Spleen (tissue), 11 donors: ENCODE measurements at regions not wholly inside any gene's neighbourhood (a gene's known extent, or its start where the extent isn't known, plus 50 kb on each side); places are given as distances from the start of the nearest gene placed in this dataset.
"Not testable (repeated sequence)": the region's sequence is repeated elsewhere in the genome, so short reads cannot be mapped to it uniquely, and the experiment has no call there.

ENCODE experiments used
- DNase-seq: peaks from one replicate; pipeline ENCODE4 v3.0.0-alpha.2; 2020
- H3K27ac ChIP-seq, 8 donors: fragments of 200-600 bp; sonication (generic) in 7 of 8; 1 replicate in 4 of 8; 2 replicates in 4 of 8; pipeline versions ENCODE4 v1.5.0 to v1.8.0; 2016 to 2021; ENCODE audit warnings: inconsistent platforms in 4 of 8, mild to moderate bottlenecking in 4 of 8, moderate library complexity in 1 of 8
- H3K27me3 ChIP-seq, 7 donors: fragments of 200-600 bp; sonication (generic) in 6 of 7; replicated peaks in 1 of 7; 1 replicate in 4 of 7; 2 replicates in 3 of 7; pipeline versions ENCODE4 v1.5.0 to v1.8.0; 2016 to 2021; ENCODE audit warnings: inconsistent platforms in 3 of 7, mild to moderate bottlenecking in 1 of 7
- H3K36me3 ChIP-seq, 6 donors: fragments of 200-600 bp; sonication (generic) in 5 of 6; 1 replicate in 4 of 6; 2 replicates in 2 of 6; pipeline versions ENCODE4 v1.5.0 to v1.8.0; 2016 to 2021; ENCODE audit warnings: inconsistent platforms in 2 of 6
- H3K4me1 ChIP-seq, 6 donors: fragments of 200-600 bp; sonication (generic) in 5 of 6; 1 replicate in 3 of 6; 2 replicates in 3 of 6; pipeline versions ENCODE4 v1.5.0 to v1.8.0; 2016 to 2021; ENCODE audit warnings: inconsistent platforms in 3 of 6
- H3K4me3 ChIP-seq, 8 donors: fragments of 200-600 bp; sonication (generic) in 7 of 8; 1 replicate in 4 of 8; 2 replicates in 4 of 8; pipeline versions ENCODE4 v1.5.0 to v1.8.0; 2016 to 2021; ENCODE audit warnings: inconsistent platforms in 4 of 8, mild to moderate bottlenecking in 4 of 8, moderate library complexity in 2 of 8
- H3K9me3 ChIP-seq, 8 donors: fragments of 200-600 bp; sonication (generic) in 7 of 8; 1 replicate in 4 of 8; 2 replicates in 4 of 8; pipeline versions ENCODE4 v1.5.0 to v1.8.0; 2016 to 2021; ENCODE audit warnings: inconsistent platforms in 4 of 8
- CTCF ChIP-seq, 11 experiments: fragments of 200-600 bp in 7 of 11; fragments of 450-650 bp in 4 of 11; sonication (generic) in 4 of 11; IDR thresholded peaks in 8 of 11; conservative IDR thresholded peaks in 3 of 11; 1 replicate in 7 of 11; 2 replicates in 4 of 11; pipeline versions ENCODE4 v1.4.0 to v1.8.0; 2016 to 2021; ENCODE audit warnings: antibody characterized with exemption in 11 of 11, inconsistent platforms in 4 of 11, mild to moderate bottlenecking in 1 of 11
- POLR2A ChIP-seq, 3 donors: fragments of 450-650 bp; IDR thresholded peaks; one replicate each; pipeline ENCODE4 v1.5.1; 2017; ENCODE audit warnings: antibody characterized with exemption in 3 of 3, mild to moderate bottlenecking in 1 of 3
- POLR2AphosphoS5 ChIP-seq, 3 donors: sonication (generic); formaldehyde crosslinking; IDR thresholded peaks; one replicate each; pipeline ENCODE4 v1.5.1; 2017; ENCODE audit warnings: antibody characterized with exemption in 3 of 3
- WGBS, 5 donors: extraction: QIAGEN DNeasy Blood & Tissue Kit in 3 of 5; methylation state at CpG; one replicate each; pipeline versions ENCODE4 v1.1.5 to v1.1.7; 2013 to 2018; 5-methylcytosine and 5-hydroxymethylcytosine counted together
- intact Hi-C: fragments of 100-400 bp; cut with DNase I; formaldehyde crosslinking; loops from one replicate; pipeline ENCODE4 v1.15.0; 2023; ENCODE audit warnings: low total_unique reads
- donor health status: healthy with polysubstance abuse.
- donor health status: DM: no; HTN: no; CAD: no; lungs with moderate emphysema.
- donor health status: DM: no; HTN: no; CAD: no.
- donor health status: Bipolar disorder and iron deficiency.
- donor health status: healthy.
- donor health status: DM: no; HTN: no; CAD: no.
- donor health status: DM: yes; HTN: yes; CAD: no.

DNA sequence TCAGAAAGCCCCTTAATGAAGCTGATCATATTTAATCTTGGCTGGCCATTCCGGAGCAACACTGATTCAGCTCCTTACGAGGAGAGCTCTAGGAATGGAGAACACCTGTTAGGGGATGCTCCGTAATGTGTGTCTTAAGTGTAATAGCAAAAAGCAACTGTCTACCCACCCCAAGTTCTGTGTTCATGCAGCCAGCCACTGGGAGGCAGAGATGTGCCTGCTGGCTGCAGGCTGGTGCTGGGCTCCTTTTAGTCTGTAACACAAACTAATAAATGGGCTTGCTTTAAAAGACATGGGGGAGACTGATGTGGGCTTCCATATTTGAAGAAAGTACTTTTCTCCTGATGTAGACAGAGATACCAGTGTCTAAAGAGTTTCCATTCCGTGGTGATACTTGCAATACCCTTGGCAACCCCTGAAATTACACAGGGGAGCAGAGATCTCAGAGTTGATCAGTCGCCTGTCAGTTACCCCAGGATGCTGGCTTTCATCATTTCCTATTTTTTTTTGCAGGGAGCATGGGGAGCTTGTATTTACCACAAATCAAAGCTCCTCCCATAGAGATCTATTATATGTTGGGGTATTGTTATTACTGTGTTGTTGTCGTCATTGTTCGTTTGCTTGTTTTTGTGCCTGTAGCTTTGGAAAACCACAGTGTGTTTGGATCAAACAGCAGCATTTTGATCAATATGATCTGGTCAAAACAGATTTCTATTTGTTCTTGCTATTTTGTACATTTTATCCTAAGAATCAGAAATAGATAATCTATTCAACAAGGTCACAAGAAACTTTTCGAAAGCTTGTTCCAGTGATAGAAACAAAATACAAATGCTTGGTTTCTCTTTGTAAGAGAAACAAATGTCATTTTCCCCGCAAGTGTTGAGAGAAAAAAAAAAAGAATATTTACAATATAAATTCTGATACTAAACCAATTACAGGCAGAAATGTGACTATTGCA lies 65.8 kb downstream of the MTX3 start:
- DNase-seq = no peak
- Histone ChIP-seq H3K27me3 (no peaks in the 10 kb centered on the region), H3K27ac (no peak overlapping the region), H3K4me1 (no peaks in the 10 kb centered on the region), H3K4me3 (no peak overlapping the region), H3K36me3 (no peaks in the 10 kb centered on the region), H3K9me3 (peaks cover 0 to 12% (median 7%) of the 10 kb centered on the region in 8 donors)
- peak in 1 of 11 experiments; percentile 30 for TF ChIP-seq CTCF (IDR thresholded peaks at IDR 0.05 in 8 of 11, conservative IDR thresholded peaks at IDR 0.05 in 3 of 11)
- no peak for TF ChIP-seq POLR2A (IDR thresholded peaks at IDR 0.05)
- no peak for TF ChIP-seq POLR2AphosphoS5 (IDR thresholded peaks at IDR 0.05)
- WGBS, 5 donors = 77 to 85% (median 79%) methylated on average over 9 of the region's 9 CpGs
- intact Hi-C loops = loop anchor here (10.0 kb wide), 1 partner anchor 160 kb away; no protein-coding TSS in a partner anchor

GRCh38 chr5:79923431-79923830 lies 67.6 kb downstream of the MTX3 start:
- no peaks in the 10 kb centered on the region for H3K4me1 ChIP-seq
- no peak overlapping the region for H3K27ac ChIP-seq
- no peaks in the 10 kb centered on the region for H3K27me3 ChIP-seq
- TF ChIP-seq POLR2AphosphoS5 (IDR thresholded peaks at IDR 0.05) (no peak), POLR2A (IDR thresholded peaks at IDR 0.05) (no peak), CTCF (IDR thresholded peaks at IDR 0.05 in 8 of 11, conservative IDR thresholded peaks at IDR 0.05 in 3 of 11) (no peak)
- DNase-seq = no peak
- WGBS, 5 donors = 26 to 65% (median 55%) methylated on average over 1 of the region's 1 CpG
- H3K36me3 ChIP-seq = no peaks in the 10 kb centered on the region
- peaks cover 0 to 25% (median 20%) of the 10 kb centered on the region in 8 donors for H3K9me3 ChIP-seq
- H3K4me3 ChIP-seq = no peak overlapping the region
- intact Hi-C loops = loop anchor here (10.0 kb wide), 1 partner anchor 161 kb away; no protein-coding TSS in a partner anchor

GRCh38 chr5:79922626-79923025 lies 68.4 kb downstream of the MTX3 start:
- intact Hi-C loops = loop anchor here (10.0 kb wide), 1 partner anchor 162 kb away; no protein-coding TSS in a partner anchor
- 89 to 97% (median 94%) methylated on average over 2 of the region's 2 CpGs for WGBS, 5 donors
- no peak for DNase-seq
- Histone ChIP-seq H3K4me3 (no peak overlapping the region), H3K36me3 (no peaks in the 10 kb centered on the region), H3K9me3 (peaks cover 0 to 33% (median 27%) of the 10 kb centered on the region in 8 donors), H3K4me1 (no peaks in the 10 kb centered on the region), H3K27ac (no peak overlapping the region), H3K27me3 (no peaks in the 10 kb centered on the region)
- TF ChIP-seq POLR2AphosphoS5 (IDR thresholded peaks at IDR 0.05) = no peak
- TF ChIP-seq POLR2A (IDR thresholded peaks at IDR 0.05) = no peak
- no peak for TF ChIP-seq CTCF (IDR thresholded peaks at IDR 0.05 in 8 of 11, conservative IDR thresholded peaks at IDR 0.05 in 3 of 11)

GRCh38 chr5:79907452-79907851 lies 83.6 kb downstream of the MTX3 start:
- not testable (repeated sequence) for H3K27ac ChIP-seq, H3K36me3 ChIP-seq
- 83 to 100% (median 90%) methylated on average over 1 of the region's 1 CpG for WGBS, 5 donors

DNA sequence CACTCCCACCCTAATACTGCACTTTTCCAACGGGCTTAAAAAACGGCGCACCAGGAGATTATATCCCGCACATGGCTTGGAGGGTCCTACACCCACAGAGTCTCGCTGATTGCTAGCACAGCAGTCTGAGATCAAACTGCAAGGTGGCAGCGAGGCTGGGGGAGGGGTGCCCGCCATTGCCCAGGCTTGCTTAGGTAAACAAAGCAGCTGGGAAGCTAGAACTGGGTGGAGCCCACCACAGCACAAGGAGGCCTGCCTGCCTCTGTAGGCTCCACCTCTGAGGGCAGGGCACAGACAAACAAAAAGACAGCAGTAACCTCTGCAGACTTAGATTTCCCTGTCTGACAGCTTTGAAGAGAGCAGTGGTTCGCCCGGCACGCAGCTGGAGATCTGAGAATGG lies 88.5 kb downstream of the MTX3 start:
- H3K27me3 ChIP-seq, H3K4me3 ChIP-seq, DNase-seq, H3K4me1 ChIP-seq, H3K36me3 ChIP-seq, intact Hi-C loops, H3K9me3 ChIP-seq, H3K27ac ChIP-seq: not testable (repeated sequence)
- WGBS, 5 donors = 90 to 97% (median 94%) methylated on average over 3 to 10 of the region's 10 CpGs

More at GRCh38 chr5:79907452-79907851, 83.6 kb downstream of the MTX3 start:
- H3K4me3 ChIP-seq, H3K27me3 ChIP-seq, intact Hi-C loops, H3K4me1 ChIP-seq, DNase-seq, H3K9me3 ChIP-seq: not testable (repeated sequence)
